RWPE2 (cell line): ENCODE measurements at regions not wholly inside any gene's neighbourhood (a gene's known extent, or its start where the extent isn't known, plus 50 kb on each side); places are given as distances from the start of the nearest gene placed in this dataset.
A peak's percentile ranks its signal among the peaks of the same experiment; 100 is the strongest.
"Not testable (repeated sequence)": the region's sequence is repeated elsewhere in the genome, so short reads cannot be mapped to it uniquely, and the experiment has no call there.

Experiments used
- ATAC-seq: fragments of 200-7000 bp; cut with Tn5 transposase; 3 replicates; pipeline ENCODE4 v1.9.1; 2021; ENCODE audit warnings: low read depth
- DNase-seq: peaks from one replicate; pipeline ENCODE4 v3.0.0-alpha.2; 2020; ENCODE audit warnings: low spot score
- H3K27ac ChIP-seq: fragments of 450-650 bp; 2 replicates; pipeline ENCODE4 v1.5.1; 2017; ENCODE audit warnings: mild to moderate bottlenecking; ENCODE audit not compliant: poor library complexity, severe bottlenecking
- H3K27me3 ChIP-seq: fragments of 250-450 bp; sonication (Bioruptor Pico); 2 replicates; pipeline ENCODE4 v1.5.1; 2021; ENCODE audit warnings: mild to moderate bottlenecking, moderate library complexity; ENCODE audit not compliant: insufficient read depth, poor library complexity, severe bottlenecking
- H3K36me3 ChIP-seq: fragments of 250-450 bp; sonication (Bioruptor Pico); 2 replicates; pipeline ENCODE4 v1.5.1; 2020; ENCODE audit warnings: low read depth, mild to moderate bottlenecking, moderate library complexity
- H3K4me1 ChIP-seq: fragments of 250-450 bp; sonication (Bioruptor Pico); 2 replicates; pipeline ENCODE4 v1.5.1; 2021; ENCODE audit warnings: mild to moderate bottlenecking, moderate library complexity; ENCODE audit not compliant: insufficient read depth, poor library complexity, severe bottlenecking
- H3K4me3 ChIP-seq: fragments of 250-450 bp; sonication (Bioruptor Pico); 2 replicates; pipeline ENCODE4 v1.5.1; 2021; ENCODE audit warnings: mild to moderate bottlenecking, moderate library complexity; ENCODE audit not compliant: severe bottlenecking
- H3K9me3 ChIP-seq: fragments of 250-450 bp; sonication (Bioruptor Pico); 2 replicates; pipeline ENCODE4 v1.5.1; 2021; ENCODE audit warnings: mild to moderate bottlenecking, moderate library complexity; ENCODE audit not compliant: severe bottlenecking
- TF ChIP-seq, protein P1 (sequence below): fragments of 450-650 bp; IDR thresholded peaks from one replicate; pipeline ENCODE4 v1.5.1; 2017; ENCODE audit warnings: mild to moderate bottlenecking, moderate library complexity; ENCODE audit not compliant: poor library complexity, severe bottlenecking

DNA sequence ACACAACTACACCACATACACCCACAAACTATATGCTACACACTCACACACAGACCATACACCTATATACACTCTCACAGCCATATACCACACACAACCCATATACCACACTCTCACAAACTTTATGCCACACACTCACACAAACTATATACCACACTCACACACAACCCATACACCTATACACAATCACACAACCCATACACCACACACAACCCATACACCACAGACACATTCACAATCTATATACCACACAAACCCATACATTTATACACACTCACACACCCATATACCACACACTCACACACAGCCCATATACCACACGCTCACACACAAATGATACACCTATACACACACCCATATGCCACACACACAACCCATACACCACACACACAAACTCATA is 163.3 kb downstream of the TMEM121 start:
- Histone ChIP-seq H3K27ac (no peak overlapping the region), H3K36me3 (no peaks in the 10 kb centered on the region), H3K9me3 (peaks cover 5% of the 10 kb centered on the region), H3K4me1 (no peaks in the 10 kb centered on the region), H3K27me3 (no peaks in the 10 kb centered on the region), H3K4me3 (no peak overlapping the region)
- ATAC-seq (no peak), DNase-seq (no peak)
- TF ChIP-seq, protein P1, sequence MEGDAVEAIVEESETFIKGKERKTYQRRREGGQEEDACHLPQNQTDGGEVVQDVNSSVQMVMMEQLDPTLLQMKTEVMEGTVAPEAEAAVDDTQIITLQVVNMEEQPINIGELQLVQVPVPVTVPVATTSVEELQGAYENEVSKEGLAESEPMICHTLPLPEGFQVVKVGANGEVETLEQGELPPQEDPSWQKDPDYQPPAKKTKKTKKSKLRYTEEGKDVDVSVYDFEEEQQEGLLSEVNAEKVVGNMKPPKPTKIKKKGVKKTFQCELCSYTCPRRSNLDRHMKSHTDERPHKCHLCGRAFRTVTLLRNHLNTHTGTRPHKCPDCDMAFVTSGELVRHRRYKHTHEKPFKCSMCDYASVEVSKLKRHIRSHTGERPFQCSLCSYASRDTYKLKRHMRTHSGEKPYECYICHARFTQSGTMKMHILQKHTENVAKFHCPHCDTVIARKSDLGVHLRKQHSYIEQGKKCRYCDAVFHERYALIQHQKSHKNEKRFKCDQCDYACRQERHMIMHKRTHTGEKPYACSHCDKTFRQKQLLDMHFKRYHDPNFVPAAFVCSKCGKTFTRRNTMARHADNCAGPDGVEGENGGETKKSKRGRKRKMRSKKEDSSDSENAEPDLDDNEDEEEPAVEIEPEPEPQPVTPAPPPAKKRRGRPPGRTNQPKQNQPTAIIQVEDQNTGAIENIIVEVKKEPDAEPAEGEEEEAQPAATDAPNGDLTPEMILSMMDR, result no peak

DNA sequence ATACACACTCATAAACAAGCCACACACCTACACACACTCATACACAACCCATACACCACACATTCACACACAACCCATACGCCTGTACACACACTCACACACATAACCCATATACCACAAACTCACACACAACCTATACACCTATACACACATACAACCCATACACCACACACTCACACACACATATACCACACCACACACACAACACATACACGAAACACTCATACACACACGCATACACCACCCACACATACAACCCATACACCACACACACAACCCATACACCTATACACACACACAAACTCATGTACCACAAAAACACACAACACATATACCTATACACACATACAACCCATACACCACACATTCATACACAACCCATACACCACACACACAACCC is 164.3 kb downstream of the TMEM121 start:
- Histone ChIP-seq H3K27me3 (no peaks in the 10 kb centered on the region), H3K27ac (no peak overlapping the region), H3K4me1 (no peaks in the 10 kb centered on the region), H3K4me3 (no peak overlapping the region), H3K36me3 (no peaks in the 10 kb centered on the region), H3K9me3 (peaks cover 9% of the 10 kb centered on the region)
- DNase-seq (no peak), ATAC-seq (no peak)
- TF ChIP-seq, protein P1, result no peak

DNA sequence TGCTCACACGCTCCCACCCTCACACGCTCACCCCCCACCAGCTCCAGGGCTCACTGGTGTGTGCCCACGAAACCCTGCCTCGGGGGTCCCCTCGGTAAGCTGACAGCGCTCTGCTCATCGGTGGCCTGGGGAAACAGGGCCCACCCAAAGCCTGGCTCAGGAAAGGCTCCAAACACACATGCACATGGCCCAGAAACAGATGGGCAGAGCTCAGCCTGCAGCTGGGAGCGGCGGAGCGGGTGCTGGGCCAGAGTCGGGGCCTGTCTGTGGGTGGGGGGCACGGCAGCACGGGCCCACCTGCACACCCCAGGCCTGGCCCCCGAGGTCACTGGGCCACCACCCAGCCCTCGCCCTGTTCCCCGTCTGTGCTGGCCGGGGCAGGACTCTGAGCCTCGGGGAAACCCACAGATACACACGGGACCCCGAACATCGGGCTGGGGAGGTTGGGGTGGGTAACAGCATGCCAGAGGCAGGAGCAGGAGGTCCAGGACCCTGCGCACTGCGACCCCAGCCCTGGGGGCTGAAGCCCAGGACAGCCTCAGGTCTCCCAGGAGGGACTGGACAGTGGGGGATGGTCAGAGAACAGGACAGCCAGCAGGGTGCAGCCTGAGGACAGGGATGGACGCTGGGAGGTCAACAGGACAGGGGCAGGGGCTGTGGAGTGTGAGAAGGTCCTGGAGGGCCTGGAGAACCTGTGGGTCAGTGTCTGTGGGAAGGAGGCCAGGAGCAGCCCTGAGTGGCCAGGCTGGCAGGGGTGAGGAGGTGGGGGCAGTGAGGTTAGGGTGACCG is 165.1 kb downstream of the TMEM121 start:
- H3K9me3 ChIP-seq, H3K27ac ChIP-seq: not testable (repeated sequence)
- DNase-seq, result peak; percentile 54

DNA sequence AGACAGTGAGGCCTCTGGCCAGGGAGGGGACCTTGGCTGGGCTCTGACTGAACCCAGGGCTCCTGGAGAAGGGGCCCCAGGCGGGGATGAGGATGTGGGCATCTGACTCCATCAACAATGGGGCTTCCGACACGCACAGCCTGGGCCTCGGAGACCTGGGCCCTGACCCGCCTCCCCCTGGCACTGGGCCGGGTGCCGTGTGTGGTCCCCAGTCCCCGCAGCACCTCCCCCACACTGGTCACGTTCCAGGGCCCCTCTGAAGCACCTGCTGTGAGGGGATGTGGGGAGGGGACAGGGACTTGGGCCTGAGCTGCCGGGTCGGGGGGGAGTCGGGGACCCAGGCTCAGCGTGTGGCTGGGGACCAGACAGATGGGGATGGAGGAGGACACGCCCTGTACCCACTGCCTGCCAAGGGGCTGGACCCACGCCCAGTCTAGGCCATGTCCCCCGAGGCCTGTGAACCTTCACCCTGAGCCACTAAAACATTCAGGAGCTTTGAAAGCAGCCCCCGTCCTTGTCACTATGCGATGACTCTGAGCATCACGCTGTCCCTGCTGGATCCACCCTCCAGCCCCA is 165.8 kb downstream of the TMEM121 start:
- not testable (repeated sequence) for H3K4me1 ChIP-seq, H3K4me3 ChIP-seq, H3K36me3 ChIP-seq, ATAC-seq, H3K27ac ChIP-seq, DNase-seq, H3K9me3 ChIP-seq, H3K27me3 ChIP-seq

More for the DNA sequence above, 165.1 kb downstream of the TMEM121 start:
- ATAC-seq, H3K4me1 ChIP-seq, H3K27me3 ChIP-seq, H3K36me3 ChIP-seq, H3K4me3 ChIP-seq: not testable (repeated sequence)

DNA sequence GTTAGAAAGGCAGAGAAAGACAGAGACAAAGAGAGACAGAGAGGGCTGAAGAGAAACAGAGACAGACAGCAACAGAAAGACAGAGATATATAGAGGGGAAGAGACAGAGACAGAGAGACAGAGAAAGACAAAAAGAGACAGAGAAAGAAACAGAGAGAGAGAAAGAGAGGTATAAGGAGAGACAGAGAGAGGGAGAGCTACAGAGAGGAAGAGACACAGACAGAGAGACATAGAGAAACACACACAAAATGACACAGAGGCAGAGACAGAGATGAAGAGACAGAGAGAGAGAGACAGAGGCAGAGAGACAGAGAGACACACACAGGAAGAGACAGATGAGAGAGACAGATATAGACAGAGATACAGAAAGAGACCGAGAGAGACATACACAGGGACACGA is 168.6 kb downstream of the TMEM121 start:
- TF ChIP-seq, protein P1, result no peak
- Histone ChIP-seq H3K36me3 (no peaks in the 10 kb centered on the region), H3K27ac (no peak overlapping the region), H3K4me1 (no peaks in the 10 kb centered on the region), H3K4me3 (no peak overlapping the region), H3K9me3 (peaks cover 7% of the 10 kb centered on the region), H3K27me3 (no peaks in the 10 kb centered on the region)
- DNase-seq (no peak), ATAC-seq (no peak)

DNA sequence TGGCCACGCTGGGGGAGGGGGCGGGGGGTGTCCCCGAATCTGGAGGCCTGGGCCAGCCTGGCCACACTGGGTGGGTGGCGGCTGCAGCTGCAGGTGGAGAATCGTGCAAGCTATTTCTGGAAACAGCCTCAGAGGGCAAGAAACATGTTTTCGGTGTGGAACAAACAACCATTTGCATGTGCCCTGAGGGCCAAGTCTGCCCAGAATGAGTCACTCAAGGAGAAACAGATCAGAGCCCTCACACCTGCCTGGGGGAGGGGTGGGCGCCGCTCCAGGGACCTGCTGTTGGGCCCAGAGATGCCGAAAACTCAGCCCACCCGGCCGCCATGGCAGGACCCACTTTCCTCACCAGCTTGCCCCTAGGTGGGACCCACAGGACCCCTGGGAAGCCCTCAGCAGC is 170.0 kb downstream of the TMEM121 start:
- ATAC-seq, result peak; percentile 72
- H3K4me3 ChIP-seq, H3K4me1 ChIP-seq, H3K36me3 ChIP-seq, H3K27ac ChIP-seq, H3K9me3 ChIP-seq, DNase-seq, H3K27me3 ChIP-seq: not testable (repeated sequence)

DNA sequence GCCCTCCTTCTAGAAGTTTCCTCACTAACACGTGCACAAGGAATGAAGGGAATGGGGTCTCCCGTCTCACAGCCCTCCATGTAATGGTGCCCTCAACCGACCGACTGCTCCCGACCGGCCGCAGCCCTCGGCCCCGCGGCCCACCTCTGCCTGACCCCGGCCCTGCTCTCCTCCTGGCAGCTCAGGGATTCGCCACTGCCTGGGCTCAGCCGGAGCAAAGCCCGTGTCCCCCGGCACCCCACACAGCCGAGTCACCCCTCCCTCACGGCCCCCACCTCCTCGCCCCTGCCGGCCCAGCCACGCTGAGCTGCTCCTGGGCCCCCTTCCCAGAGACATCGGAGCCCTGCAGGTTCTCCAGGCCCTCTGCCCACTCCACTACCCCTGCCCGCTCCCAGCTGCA is 171.0 kb downstream of the TMEM121 start:
- ATAC-seq, H3K9me3 ChIP-seq, H3K36me3 ChIP-seq, H3K27me3 ChIP-seq, H3K4me1 ChIP-seq, H3K4me3 ChIP-seq, H3K27ac ChIP-seq: not testable (repeated sequence)
- peak; percentile 46 for DNase-seq

DNA sequence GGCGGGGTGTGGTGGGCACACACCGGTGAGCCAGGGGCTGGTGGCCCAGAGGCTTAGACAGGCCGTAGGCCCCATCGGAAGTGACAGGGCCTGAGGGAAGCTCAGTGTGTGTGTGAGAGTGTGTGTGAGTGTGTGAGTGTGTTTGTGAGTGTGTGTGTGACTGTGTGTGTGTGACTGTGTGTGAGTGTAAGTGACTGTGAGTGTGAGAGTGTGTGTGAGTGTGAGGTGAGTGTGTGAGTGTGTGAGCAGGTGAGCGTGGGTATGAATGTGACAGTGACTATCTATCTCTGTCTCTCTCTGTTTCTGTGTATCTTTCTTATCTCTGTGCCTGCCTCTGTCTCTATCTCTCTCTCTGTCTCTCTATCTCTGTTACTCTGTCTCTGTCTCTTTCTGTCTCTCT is 171.6 kb downstream of the TMEM121 start:
- H3K4me1 ChIP-seq, H3K9me3 ChIP-seq, H3K4me3 ChIP-seq, H3K27ac ChIP-seq, H3K36me3 ChIP-seq, ATAC-seq, H3K27me3 ChIP-seq: not testable (repeated sequence)
- peak; percentile 23 for DNase-seq
